Vagina (tissue), 2 donors: ENCODE measurements at regions not wholly inside any gene's neighbourhood (a gene's known extent, or its start where the extent isn't known, plus 50 kb on each side); places are given as distances from the start of the nearest gene placed in this dataset.

Experiments used
- CTCF ChIP-seq, 3 experiments: fragments of 450-650 bp in 2 of 3; fragments of 200-600 bp in 1 of 3; sonication (generic) in 1 of 3; IDR thresholded peaks; one replicate each; pipeline ENCODE4 v1.5.1; 2017 to 2019; ENCODE audit warnings: antibody characterized with exemption in 3 of 3, mild to moderate bottlenecking in 2 of 3, moderate library complexity in 2 of 3
- POLR2A ChIP-seq, 2 donors: fragments of 450-650 bp; IDR thresholded peaks; one replicate each; pipeline ENCODE4 v1.6.1; 2017; ENCODE audit warnings: antibody characterized with exemption in 2 of 2, mild to moderate bottlenecking in 2 of 2, moderate library complexity in 2 of 2
- POLR2AphosphoS5 ChIP-seq, 2 donors: sonication (generic); formaldehyde crosslinking; IDR thresholded peaks; one replicate each; pipeline ENCODE4 v1.9.0; 2017; ENCODE audit warnings: antibody characterized with exemption in 2 of 2, mild to moderate bottlenecking in 2 of 2, low read depth in 1 of 2; ENCODE audit not compliant: insufficient read depth in 1 of 2

GRCh38 chr5:88390096-88390441 is 121.4 kb upstream of the TMEM161B start:
- TF ChIP-seq POLR2A (IDR thresholded peaks at IDR 0.05) = no peak
- TF ChIP-seq CTCF (IDR thresholded peaks at IDR 0.05) = no peak
- no peak for TF ChIP-seq POLR2AphosphoS5 (IDR thresholded peaks at IDR 0.05; ENCODE audit: insufficient read depth in 1 of 2, low read depth in 1 of 2)
